T-helper 2 cell (primary cell): ENCODE measurements at regions not wholly inside any gene's neighbourhood (a gene's known extent, or its start where the extent isn't known, plus 50 kb on each side); places are given as distances from the start of the nearest gene placed in this dataset.

ENCODE experiments used
- DNase-seq, 5 experiments: peaks; one replicate each; pipeline versions ENCODE4 v3.0.0 to v3.0.0-alpha.2; 2012 to 2022

GRCh38 chr3:139729300-139729699, 51.5 kb upstream of the NMNAT3 start:
- no peak for DNase-seq

DNA sequence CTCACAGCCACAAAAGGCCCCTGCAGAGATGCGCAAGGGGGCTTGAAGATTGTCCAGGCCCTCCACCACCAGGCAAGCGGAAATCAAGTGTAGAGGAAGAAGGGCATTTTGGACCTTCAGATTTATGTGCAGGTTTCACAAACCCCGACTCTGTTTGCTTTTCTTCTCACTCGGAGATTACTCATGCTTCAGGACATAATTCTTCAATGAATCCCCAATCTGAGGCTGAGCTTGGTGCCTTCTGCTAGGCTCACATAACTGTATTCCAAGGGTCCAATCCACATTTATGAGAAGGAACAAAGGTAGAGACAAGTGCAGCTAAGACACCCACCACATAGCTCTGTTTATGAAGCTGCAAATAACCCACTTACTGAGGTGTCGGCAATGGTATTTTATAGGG, 50.6 kb upstream of the NMNAT3 start:
- DNase-seq: no peak
